H9 (cell line): ENCODE measurements at regions not wholly inside any gene's neighbourhood (a gene's known extent, or its start where the extent isn't known, plus 50 kb on each side); places are given as distances from the start of the nearest gene placed in this dataset.
A peak's percentile ranks its signal among the peaks of the same experiment; 100 is the strongest.

Experiments
- DNase-seq: peaks from one replicate; pipeline ENCODE4 v3.0.0-alpha.2; 2017
- H2AFZ ChIP-seq: one replicate; pipeline ENCODE4 v1.6.1; 2013; ENCODE audit warnings: mild to moderate bottlenecking, low read length, control low read depth, moderate library complexity
- H2AK5ac ChIP-seq: 2 replicates; pipeline ENCODE4 v1.6.1; 2013; ENCODE audit warnings: low read length, control low read depth, mixed read lengths; ENCODE audit not compliant: insufficient read length
- H2BK120ac ChIP-seq: one replicate; pipeline ENCODE4 v1.6.1; 2013; ENCODE audit warnings: low read depth, mild to moderate bottlenecking, low read length, control low read depth, inconsistent platforms; ENCODE audit not compliant: poor library complexity, severe bottlenecking
- H2BK12ac ChIP-seq: 2 replicates; pipeline ENCODE4 v1.6.1; 2013; ENCODE audit warnings: low read length, control low read depth, mixed read lengths, low read depth; ENCODE audit not compliant: insufficient read length
- H2BK15ac ChIP-seq: 2 replicates; pipeline ENCODE4 v1.6.1; 2013; ENCODE audit warnings: low read depth, low read length, control low read depth
- H2BK20ac ChIP-seq: one replicate; pipeline ENCODE4 v1.6.1; 2013; ENCODE audit warnings: low read depth, mild to moderate bottlenecking, low read length, control low read depth, inconsistent platforms; ENCODE audit not compliant: poor library complexity, severe bottlenecking
- H2BK5ac ChIP-seq: 2 replicates; pipeline ENCODE4 v1.6.1; 2013; ENCODE audit warnings: low read length, control low read depth, mixed read lengths; ENCODE audit not compliant: insufficient read length
- H3K14ac ChIP-seq: 2 replicates; pipeline ENCODE4 v1.6.1; 2013; ENCODE audit warnings: low read length, control low read depth; ENCODE audit not compliant: insufficient read depth
- H3K18ac ChIP-seq: 2 replicates; pipeline ENCODE4 v1.6.1; 2013; ENCODE audit warnings: low read depth, mild to moderate bottlenecking, mixed read lengths, low read length, control low read depth; ENCODE audit not compliant: insufficient read length
- H3K23ac ChIP-seq: 2 replicates; pipeline ENCODE4 v1.6.1; 2013; ENCODE audit warnings: low read length, control low read depth, mixed read lengths, low read depth; ENCODE audit not compliant: insufficient read length
- H3K23me2 ChIP-seq: 2 replicates; pipeline ENCODE4 v1.6.1; 2013; ENCODE audit warnings: low read depth, mild to moderate bottlenecking, mixed read lengths, low read length, control low read depth; ENCODE audit not compliant: insufficient read length, poor library complexity, severe bottlenecking
- H3K27ac ChIP-seq: 2 replicates; pipeline ENCODE4 v1.5.1; 2013; ENCODE audit warnings: low read length, control low read depth, mixed read lengths, low read depth; ENCODE audit not compliant: insufficient read length
- H3K27me3 ChIP-seq: 2 replicates; pipeline ENCODE4 v1.6.1; 2013; ENCODE audit warnings: low read length, control low read depth, inconsistent platforms; ENCODE audit not compliant: insufficient read depth
- H3K4ac ChIP-seq: 2 replicates; pipeline ENCODE4 v1.6.1; 2013; ENCODE audit warnings: low read depth, mild to moderate bottlenecking, control low read depth, inconsistent platforms, low read length, moderate library complexity
- H3K4me1 ChIP-seq: 2 replicates; pipeline ENCODE4 v1.6.1; 2013; ENCODE audit warnings: low read length, control low read depth, inconsistent platforms; ENCODE audit not compliant: insufficient read depth
- H3K4me2 ChIP-seq: 2 replicates; pipeline ENCODE4 v1.6.1; 2013; ENCODE audit warnings: low read length, control low read depth, mixed read lengths; ENCODE audit not compliant: insufficient read length, insufficient read depth
- H3K56ac ChIP-seq: 2 replicates; pipeline ENCODE4 v1.6.1; 2013; ENCODE audit warnings: low read depth, mild to moderate bottlenecking, mixed read lengths, low read length, control low read depth; ENCODE audit not compliant: insufficient read length
- H3K79me1 ChIP-seq: 2 replicates; pipeline ENCODE4 v1.6.1; 2013; ENCODE audit warnings: low read depth, mild to moderate bottlenecking, moderate library complexity, low read length, control low read depth, inconsistent platforms; ENCODE audit not compliant: insufficient read depth, poor library complexity, severe bottlenecking
- H3K79me2 ChIP-seq: 2 replicates; pipeline ENCODE4 v1.6.1; 2013; ENCODE audit warnings: low read length, control low read depth, inconsistent platforms; ENCODE audit not compliant: insufficient read depth
- H3K9ac ChIP-seq: 2 replicates; pipeline ENCODE4 v1.6.1; 2013; ENCODE audit warnings: low read length, control low read depth, mixed read lengths; ENCODE audit not compliant: insufficient read length; ENCODE audit errors: extremely low read depth
- H3K9me3 ChIP-seq: one replicate; pipeline ENCODE4 v1.6.1; 2013; ENCODE audit warnings: low read depth, low read length, inconsistent platforms; ENCODE audit not compliant: control insufficient read depth
- H3T11ph ChIP-seq: one replicate; pipeline ENCODE4 v1.6.1; 2013; ENCODE audit warnings: mild to moderate bottlenecking, low read length, control low read depth, inconsistent platforms
- H4K20me1 ChIP-seq: one replicate; pipeline ENCODE4 v1.6.1; 2013; ENCODE audit not compliant: control insufficient read depth, insufficient read length, insufficient read depth
- H4K5ac ChIP-seq: 2 replicates; pipeline ENCODE4 v1.6.1; 2013; ENCODE audit warnings: low read depth, mild to moderate bottlenecking, mixed read lengths, low read length, control low read depth; ENCODE audit not compliant: insufficient read length
- H4K8ac ChIP-seq: replicated peaks from 2 replicates; pipeline ENCODE4 v1.6.1; 2013; ENCODE audit warnings: low read length, control low read depth, mixed read lengths, low read depth; ENCODE audit not compliant: insufficient read length
- H4K91ac ChIP-seq: 2 replicates; pipeline ENCODE4 v1.6.1; 2013; ENCODE audit warnings: low read depth, mild to moderate bottlenecking, moderate library complexity, mixed read lengths, low read length, control low read depth; ENCODE audit not compliant: insufficient read length
- H3K27ac Mint-ChIP-seq, 3 experiments: 2 replicates in 2 of 3; 3 replicates in 1 of 3; pipeline ENCODE4 v1.8.0; 2020 to 2021; ENCODE audit warnings: mixed read lengths in 3 of 3, mild to moderate bottlenecking in 1 of 3, moderate library complexity in 1 of 3
- H3K27me3 Mint-ChIP-seq: 2 replicates; pipeline ENCODE4 v1.8.0; 2021; ENCODE audit warnings: low read depth, mild to moderate bottlenecking, moderate library complexity, mixed read lengths
- H3K36me3 Mint-ChIP-seq, 3 experiments: 2 replicates in 2 of 3; 3 replicates in 1 of 3; pipeline ENCODE4 v1.8.0; 2020 to 2021; ENCODE audit warnings: low read depth in 3 of 3, mixed read lengths in 3 of 3; ENCODE audit not compliant: insufficient read depth in 1 of 3
- H3K4me1 Mint-ChIP-seq, 2 experiments: 2 replicates each; pipeline ENCODE4 v1.8.0; 2020; ENCODE audit warnings: mixed read lengths in 2 of 2
- H3K4me3 Mint-ChIP-seq, 2 experiments: 2 replicates in 1 of 2; 3 replicates in 1 of 2; pipeline ENCODE4 v1.8.0; 2020 to 2021; ENCODE audit warnings: mild to moderate bottlenecking in 2 of 2, mixed read lengths in 2 of 2, moderate library complexity in 1 of 2
- H3K9me3 Mint-ChIP-seq, 2 experiments: 2 replicates in 1 of 2; 3 replicates in 1 of 2; pipeline ENCODE4 v1.8.0; 2020; ENCODE audit warnings: mild to moderate bottlenecking in 2 of 2, mixed read lengths in 2 of 2, moderate library complexity in 1 of 2
- WGBS: extraction: QIAGEN DNeasy Blood & Tissue Kit; methylation state at CpG from one replicate; pipeline ENCODE4 v1.1.7; 2013; ENCODE audit warnings: missing lambda C conversion rate, low lambda C conversion rate, mixed read lengths; ENCODE audit not compliant: insufficient read length; ENCODE audit errors: extremely low coverage; 5-methylcytosine and 5-hydroxymethylcytosine counted together
- TF ChIP-seq, protein P1 (sequence below): fragments of 200-600 bp; sonication (generic); conservative IDR thresholded peaks from 3 replicates; pipeline ENCODE4 v1.8.0; 2021; ENCODE audit warnings: antibody characterized with exemption, mild to moderate bottlenecking

DNA sequence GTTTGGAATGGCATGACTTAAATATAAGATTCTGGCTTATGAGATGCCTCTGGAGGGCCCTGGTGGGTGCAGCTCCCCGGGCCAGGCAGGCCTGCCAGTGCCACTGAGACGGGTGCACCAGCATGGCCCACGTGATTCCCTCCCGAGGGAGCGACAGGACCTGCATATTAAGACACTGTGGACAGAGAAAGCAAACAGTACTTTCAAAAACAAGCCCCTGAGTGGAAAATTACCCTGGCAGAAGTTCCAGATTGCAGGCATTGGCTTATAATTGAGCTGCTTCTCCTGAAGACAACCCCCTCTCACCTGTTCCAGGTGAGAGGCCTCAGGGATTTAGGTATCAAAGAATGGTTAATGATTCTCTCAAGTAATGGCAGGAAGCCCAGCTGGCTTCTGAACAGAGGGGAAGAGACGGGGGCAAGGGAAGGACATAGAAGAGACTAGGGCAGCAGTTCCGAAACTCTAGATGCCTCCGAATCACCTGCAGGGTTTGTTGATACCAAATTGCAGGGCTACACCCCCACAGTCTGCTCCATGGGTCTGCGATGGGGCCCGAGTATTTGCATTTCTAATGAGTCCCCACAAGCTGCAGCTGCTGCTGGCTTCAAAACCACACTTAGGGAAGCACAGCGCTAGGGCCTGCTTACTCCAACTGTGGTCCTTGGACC, 66.0 kb upstream of the DOCK1 start:
- no peak overlapping the region for H4K8ac ChIP-seq
- Mint-ChIP-seq H3K27me3 (peaks cover 4% of the 10 kb centered on the region), H3K4me1 (peaks cover 26 to 27% of the 10 kb centered on the region in 2 experiments), H3K36me3 (no peaks in the 10 kb centered on the region), H3K9me3 (no peaks in the 10 kb centered on the region; a peak in 1 of 5 replicates), H3K27ac (peak overlapping the region in 2 of 3 experiments; percentile 83 to 90; a peak in 4 of 7 replicates), H3K4me3 (no peak overlapping the region)
- H4K5ac ChIP-seq, result no peak overlapping the region
- no peak overlapping the region for H4K91ac ChIP-seq
- H3K14ac ChIP-seq, result no peak overlapping the region
- H2AFZ ChIP-seq, result no peak overlapping the region
- DNase-seq, result no peak
- no peak overlapping the region for H2BK120ac ChIP-seq
- no peak overlapping the region for H2BK15ac ChIP-seq
- H4K20me1 ChIP-seq, result no peaks in the 10 kb centered on the region
- no peak overlapping the region for H2BK20ac ChIP-seq
- no peak overlapping the region for H3K4ac ChIP-seq
- TF ChIP-seq, protein P1, sequence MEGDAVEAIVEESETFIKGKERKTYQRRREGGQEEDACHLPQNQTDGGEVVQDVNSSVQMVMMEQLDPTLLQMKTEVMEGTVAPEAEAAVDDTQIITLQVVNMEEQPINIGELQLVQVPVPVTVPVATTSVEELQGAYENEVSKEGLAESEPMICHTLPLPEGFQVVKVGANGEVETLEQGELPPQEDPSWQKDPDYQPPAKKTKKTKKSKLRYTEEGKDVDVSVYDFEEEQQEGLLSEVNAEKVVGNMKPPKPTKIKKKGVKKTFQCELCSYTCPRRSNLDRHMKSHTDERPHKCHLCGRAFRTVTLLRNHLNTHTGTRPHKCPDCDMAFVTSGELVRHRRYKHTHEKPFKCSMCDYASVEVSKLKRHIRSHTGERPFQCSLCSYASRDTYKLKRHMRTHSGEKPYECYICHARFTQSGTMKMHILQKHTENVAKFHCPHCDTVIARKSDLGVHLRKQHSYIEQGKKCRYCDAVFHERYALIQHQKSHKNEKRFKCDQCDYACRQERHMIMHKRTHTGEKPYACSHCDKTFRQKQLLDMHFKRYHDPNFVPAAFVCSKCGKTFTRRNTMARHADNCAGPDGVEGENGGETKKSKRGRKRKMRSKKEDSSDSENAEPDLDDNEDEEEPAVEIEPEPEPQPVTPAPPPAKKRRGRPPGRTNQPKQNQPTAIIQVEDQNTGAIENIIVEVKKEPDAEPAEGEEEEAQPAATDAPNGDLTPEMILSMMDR, result no peak
- no CpG with 5 or more reads among the region's 11 CpGs for WGBS
- H3K79me1 ChIP-seq, result no peaks in the 10 kb centered on the region
- H2AK5ac ChIP-seq, result no peak overlapping the region
- peaks cover 5% of the 10 kb centered on the region; the same call in 1 of the 2 replicates for H3K4me1 ChIP-seq
- H3T11ph ChIP-seq, result no peak overlapping the region
- H3K9me3 ChIP-seq, result no peaks in the 10 kb centered on the region
- H2BK5ac ChIP-seq, result no peak overlapping the region
- H3K18ac ChIP-seq, result no peak overlapping the region
- no peak overlapping the region for H3K56ac ChIP-seq
- no peak overlapping the region for H3K9ac ChIP-seq
- no peak overlapping the region for H3K23ac ChIP-seq
- no peaks in the 10 kb centered on the region for H3K27me3 ChIP-seq
- no peak overlapping the region for H3K4me2 ChIP-seq
- H3K27ac ChIP-seq, result no peak overlapping the region
- no peak overlapping the region for H2BK12ac ChIP-seq
- H3K23me2 ChIP-seq, result no peaks in the 10 kb centered on the region
- no peaks in the 10 kb centered on the region for H3K79me2 ChIP-seq
